Fibroblast of pulmonary artery (primary cell): ENCODE measurements at regions not wholly inside any gene's neighbourhood (a gene's known extent, or its start where the extent isn't known, plus 50 kb on each side); places are given as distances from the start of the nearest gene placed in this dataset.

Source experiments
- DNase-seq: peaks from one replicate; pipeline ENCODE4 v3.0.0-alpha.2; 2010; ENCODE audit warnings: low read depth
- H3K4me3 ChIP-seq: replicated peaks from 2 replicates; pipeline ENCODE4 v1.5.1; 2011; ENCODE audit warnings: low read depth, mild to moderate bottlenecking, control low read depth, low read length, moderate library complexity
- TF ChIP-seq, protein P1 (sequence below): IDR thresholded peaks from 2 replicates; pipeline ENCODE4 v1.5.1; 2011; ENCODE audit warnings: mild to moderate bottlenecking, control low read depth, low read length, inconsistent platforms; ENCODE audit errors: missing control alignments

DNA sequence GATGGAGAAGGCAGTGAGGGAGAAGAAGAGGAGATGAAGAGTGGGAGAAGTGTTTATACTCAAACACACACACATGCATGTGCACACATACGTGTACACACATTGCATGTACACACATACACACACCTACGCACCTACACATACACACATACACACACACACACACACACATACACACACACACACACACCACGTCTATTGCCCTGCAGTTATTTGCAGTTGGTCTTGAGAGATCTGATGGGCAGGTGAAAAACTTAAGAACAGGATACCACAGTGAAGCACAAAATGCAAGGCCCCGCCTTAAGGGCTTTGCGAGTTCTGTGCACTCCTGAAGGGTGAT is 190.2 kb downstream of the MYCN start:
- TF ChIP-seq, protein P1, sequence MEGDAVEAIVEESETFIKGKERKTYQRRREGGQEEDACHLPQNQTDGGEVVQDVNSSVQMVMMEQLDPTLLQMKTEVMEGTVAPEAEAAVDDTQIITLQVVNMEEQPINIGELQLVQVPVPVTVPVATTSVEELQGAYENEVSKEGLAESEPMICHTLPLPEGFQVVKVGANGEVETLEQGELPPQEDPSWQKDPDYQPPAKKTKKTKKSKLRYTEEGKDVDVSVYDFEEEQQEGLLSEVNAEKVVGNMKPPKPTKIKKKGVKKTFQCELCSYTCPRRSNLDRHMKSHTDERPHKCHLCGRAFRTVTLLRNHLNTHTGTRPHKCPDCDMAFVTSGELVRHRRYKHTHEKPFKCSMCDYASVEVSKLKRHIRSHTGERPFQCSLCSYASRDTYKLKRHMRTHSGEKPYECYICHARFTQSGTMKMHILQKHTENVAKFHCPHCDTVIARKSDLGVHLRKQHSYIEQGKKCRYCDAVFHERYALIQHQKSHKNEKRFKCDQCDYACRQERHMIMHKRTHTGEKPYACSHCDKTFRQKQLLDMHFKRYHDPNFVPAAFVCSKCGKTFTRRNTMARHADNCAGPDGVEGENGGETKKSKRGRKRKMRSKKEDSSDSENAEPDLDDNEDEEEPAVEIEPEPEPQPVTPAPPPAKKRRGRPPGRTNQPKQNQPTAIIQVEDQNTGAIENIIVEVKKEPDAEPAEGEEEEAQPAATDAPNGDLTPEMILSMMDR: no peak
- no peak overlapping the region for H3K4me3 ChIP-seq
- DNase-seq: no peak

DNA sequence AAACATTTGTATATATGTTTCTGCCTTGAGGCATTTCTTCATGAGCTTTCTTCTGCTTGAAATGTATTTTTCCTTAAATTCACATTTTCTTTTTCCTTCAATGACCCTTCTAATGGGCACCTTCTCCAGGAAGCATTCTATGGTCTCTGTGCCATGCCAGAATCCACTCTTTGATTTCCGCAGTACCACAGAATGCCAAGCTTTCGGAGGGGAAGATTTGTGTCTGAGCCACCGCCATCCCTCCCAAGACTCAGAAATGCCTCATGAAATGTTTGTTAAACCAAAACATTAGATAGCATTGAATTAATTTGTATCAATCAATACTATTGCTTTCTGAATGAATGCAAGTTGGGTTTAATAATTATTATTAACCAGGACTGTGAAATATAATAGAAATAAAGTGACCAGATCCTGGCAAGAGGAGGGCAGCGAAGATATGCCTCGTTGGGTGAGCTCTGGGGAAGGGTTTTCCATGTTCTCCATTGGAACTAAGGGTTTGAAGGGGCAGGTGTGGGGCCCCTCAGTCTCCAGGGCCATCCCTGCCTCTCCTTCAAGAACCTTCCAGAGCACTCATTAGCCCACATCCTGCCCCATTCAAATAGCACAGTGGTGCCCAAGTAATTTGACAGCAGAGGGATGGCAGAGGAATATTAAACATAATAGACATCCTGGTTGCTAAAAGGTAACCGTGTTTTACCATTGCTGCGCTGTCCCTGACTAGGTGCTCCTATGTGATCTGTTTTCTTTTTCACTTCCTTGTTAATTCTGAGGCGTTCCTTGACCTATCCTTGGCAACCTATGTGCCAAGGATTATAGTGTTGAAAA is 189.6 kb downstream of the MYCN start:
- TF ChIP-seq, protein P1: no peak
- DNase-seq: no peak

DNA sequence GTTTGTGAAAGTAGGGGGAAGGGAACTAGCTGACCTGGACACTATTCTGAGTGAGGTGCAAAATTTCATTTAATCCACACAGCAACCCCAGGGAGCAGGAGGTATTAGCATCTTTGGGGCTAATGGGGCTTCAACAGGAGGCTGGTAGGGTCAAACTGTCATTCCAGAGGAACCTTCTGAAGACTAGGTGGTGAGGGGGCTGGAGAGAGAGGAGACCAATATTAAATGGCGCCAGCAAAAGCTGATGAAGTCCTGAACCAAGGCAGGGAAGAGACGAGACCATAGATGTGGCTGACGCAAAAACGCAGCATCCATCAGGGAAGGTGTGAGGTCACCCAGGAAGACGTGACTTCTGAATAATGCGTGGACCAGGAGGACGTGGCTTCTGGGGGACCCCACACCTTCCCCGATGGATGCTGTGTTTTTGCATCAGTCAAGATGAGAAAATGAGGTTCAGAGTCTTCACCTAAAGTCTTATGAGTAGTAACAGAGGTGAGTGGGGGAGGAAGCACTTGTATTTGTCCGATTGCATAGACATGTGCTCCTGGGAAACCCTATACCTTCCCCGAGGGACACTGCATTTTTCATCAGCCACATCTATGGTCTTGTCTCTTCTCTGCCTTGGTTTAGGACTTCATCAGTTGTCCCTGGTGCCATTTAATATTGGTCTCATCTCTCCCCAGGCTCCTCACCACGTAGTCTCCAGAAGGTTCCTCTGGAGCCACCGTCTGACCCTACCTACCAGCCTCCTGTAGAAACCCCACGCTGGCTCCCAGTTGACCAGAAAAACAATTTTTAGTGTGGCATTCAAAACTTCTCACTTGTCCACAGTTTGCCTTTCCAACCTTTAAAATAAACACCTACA is 188.6 kb downstream of the MYCN start:
- no peak overlapping the region for H3K4me3 ChIP-seq
- no peak for DNase-seq
- TF ChIP-seq, protein P1: no peak

More for the DNA sequence above, 189.6 kb downstream of the MYCN start:
- no peak overlapping the region for H3K4me3 ChIP-seq

DNA sequence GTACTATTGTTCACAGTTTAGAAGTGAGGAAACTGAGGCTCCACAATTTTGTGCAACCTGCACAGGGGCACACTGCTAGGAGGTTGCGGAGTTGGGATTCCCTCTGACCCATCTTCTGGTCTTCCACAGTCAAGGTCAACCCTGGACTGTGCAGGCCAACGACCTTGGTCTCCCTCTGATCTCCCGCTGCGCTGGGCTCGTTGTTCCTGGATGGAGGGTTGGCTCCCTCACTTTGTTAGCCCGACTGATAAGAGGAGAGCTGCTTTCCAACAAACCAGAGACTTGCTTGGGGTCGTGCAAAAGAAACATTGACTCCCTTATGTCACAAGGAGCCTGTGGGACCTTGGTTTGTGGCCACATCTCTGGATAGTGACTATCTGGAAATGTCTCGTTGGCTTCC is 187.6 kb downstream of the MYCN start:
- TF ChIP-seq, protein P1: no peak
- no peak for DNase-seq
- H3K4me3 ChIP-seq: no peak overlapping the region

DNA sequence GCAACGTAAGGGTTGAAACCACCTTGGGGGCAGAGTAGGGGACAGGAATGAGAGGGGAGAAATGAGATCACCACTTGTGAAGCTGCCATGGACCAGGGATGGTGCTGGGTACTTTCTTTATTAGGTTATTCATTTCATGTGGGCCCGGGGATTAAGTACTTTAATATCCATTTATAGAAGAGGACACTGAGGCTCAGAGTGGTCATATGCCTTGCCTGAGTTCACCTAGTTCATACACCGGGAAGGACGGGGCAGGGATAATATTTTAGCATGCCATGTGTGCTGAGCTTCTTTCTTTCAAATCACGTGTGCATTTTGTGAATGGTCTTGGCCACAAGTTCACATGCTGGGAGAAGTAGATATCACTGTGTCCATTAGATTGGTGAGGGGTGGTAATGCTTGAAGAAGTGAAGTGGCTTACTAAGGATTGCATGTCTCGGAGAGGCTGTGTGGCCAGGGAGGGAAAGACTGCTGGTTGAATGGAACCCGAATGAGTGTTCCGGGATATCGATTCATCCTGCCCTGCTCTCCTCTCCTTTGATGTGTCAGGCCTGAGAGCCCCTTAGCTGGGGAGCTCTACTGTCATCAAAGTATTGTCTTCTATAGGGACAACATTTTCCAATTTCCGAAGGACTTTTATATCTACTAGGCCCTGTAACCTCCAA is 187.1 kb downstream of the MYCN start:
- no peak for DNase-seq
- TF ChIP-seq, protein P1: no peak
- no peak overlapping the region for H3K4me3 ChIP-seq

DNA sequence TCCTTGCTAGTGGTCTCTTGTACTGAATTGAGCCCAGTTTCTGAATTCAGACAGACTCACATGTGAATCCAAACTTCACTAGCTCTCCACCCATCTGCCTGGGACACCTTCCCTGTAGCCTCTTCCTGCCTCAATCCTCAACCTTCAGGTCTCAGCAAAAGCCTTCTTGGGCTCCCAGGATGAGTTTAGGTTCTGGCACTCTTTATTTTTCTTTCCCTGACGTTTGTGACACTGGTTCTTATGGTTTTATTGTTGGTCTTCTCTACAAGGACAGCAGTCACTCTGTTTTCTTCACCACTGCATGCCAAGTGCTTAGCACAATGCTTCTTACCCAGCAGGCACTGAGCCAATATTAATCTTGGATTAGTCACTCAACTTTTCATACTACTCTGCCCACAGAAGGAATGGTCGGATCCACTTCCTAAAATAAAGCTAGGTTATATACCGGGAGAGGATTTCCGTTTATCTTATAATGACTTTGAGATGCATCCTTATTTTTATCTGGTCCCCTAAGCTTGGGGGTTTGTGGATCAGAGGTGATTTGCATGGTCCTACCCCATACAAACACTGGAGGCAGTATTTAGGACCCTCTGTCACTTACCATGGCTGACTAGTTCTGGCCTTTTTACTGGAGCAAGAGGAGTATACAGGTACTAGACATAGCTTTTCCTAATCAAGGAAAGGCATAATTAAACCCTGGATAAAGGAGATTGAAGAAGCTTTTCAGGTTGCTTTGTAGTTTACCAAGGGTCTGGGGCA is 186.3 kb downstream of the MYCN start:
- TF ChIP-seq, protein P1: no peak
- H3K4me3 ChIP-seq: no peak overlapping the region
- DNase-seq: no peak
